Skin epidermis (tissue), 12 donors: ENCODE measurements at regions not wholly inside any gene's neighbourhood (a gene's known extent, or its start where the extent isn't known, plus 50 kb on each side); places are given as distances from the start of the nearest gene placed in this dataset.
A peak's percentile ranks its signal among the peaks of the same experiment; 100 is the strongest.
"Not testable (repeated sequence)": the region's sequence is repeated elsewhere in the genome, so short reads cannot be mapped to it uniquely, and the experiment has no call there.

ENCODE experiments used
- H3K27ac ChIP-seq, 21 experiments: fragments of 200-600 bp; sonication (generic) in 11 of 21; one replicate each; pipeline ENCODE4 v1.5.0; 2020; ENCODE audit warnings: mild to moderate bottlenecking in 3 of 21, inconsistent platforms in 2 of 21, moderate library complexity in 2 of 21
- H3K4me3 ChIP-seq, 7 experiments: fragments of 200-600 bp; sonication (generic) in 2 of 7; one replicate each; pipeline ENCODE4 v1.5.0; 2020; ENCODE audit warnings: inconsistent platforms in 2 of 7, mild to moderate bottlenecking in 2 of 7, moderate library complexity in 1 of 7

GRCh38 chr12:20040184-20040583 is 328.2 kb upstream of the PDE3A start:
- H3K27ac ChIP-seq: no peak overlapping the region

GRCh38 chr12:20040831-20041230 is 327.5 kb upstream of the PDE3A start:
- Histone ChIP-seq H3K27ac (no peak overlapping the region), H3K4me3 (no peak overlapping the region)

More at GRCh38 chr12:20040184-20040583, 328.2 kb upstream of the PDE3A start:
- no peak overlapping the region for H3K4me3 ChIP-seq

GRCh38 chr12:20044351-20044750 is 324.0 kb upstream of the PDE3A start:
- no peak overlapping the region for H3K27ac ChIP-seq

GRCh38 chr12:20044846-20045245 is 323.5 kb upstream of the PDE3A start:
- peak overlapping the region in 1 of 21 experiments; percentile 51 for H3K27ac ChIP-seq
- H3K4me3 ChIP-seq: no peak overlapping the region

More at GRCh38 chr12:20044351-20044750, 324.0 kb upstream of the PDE3A start:
- H3K4me3 ChIP-seq: no peak overlapping the region

- Histone ChIP-seq H3K4me3 (no peak overlapping the region), H3K27ac (no peak overlapping the region)
These were observed 320.4 kb upstream of the PDE3A start for GRCh38 chr12:20047901-20048300.

- H3K27ac ChIP-seq: no peak overlapping the region
- no peak overlapping the region for H3K4me3 ChIP-seq
These were observed 318.1 kb upstream of the PDE3A start for GRCh38 chr12:20050221-20050620.

GRCh38 chr12:20053782-20054181 is 314.6 kb upstream of the PDE3A start:
- H3K4me3 ChIP-seq: no peak overlapping the region
- no peak overlapping the region for H3K27ac ChIP-seq

- H3K4me3 ChIP-seq: no peak overlapping the region
- no peak overlapping the region for H3K27ac ChIP-seq
These were observed 312.5 kb upstream of the PDE3A start for GRCh38 chr12:20055856-20056255.

GRCh38 chr12:20057398-20057797 is 310.9 kb upstream of the PDE3A start:
- no peak overlapping the region for H3K4me3 ChIP-seq
- H3K27ac ChIP-seq: no peak overlapping the region

GRCh38 chr12:20063116-20063515 is 305.2 kb upstream of the PDE3A start:
- H3K27ac ChIP-seq: no peak overlapping the region
- H3K4me3 ChIP-seq: no peak overlapping the region

- Histone ChIP-seq H3K4me3 (no peak overlapping the region), H3K27ac (no peak overlapping the region)
These were observed 290.7 kb upstream of the PDE3A start for GRCh38 chr12:20077618-20078017.

- Histone ChIP-seq H3K4me3 (no peak overlapping the region), H3K27ac (no peak overlapping the region)
These were observed 279.3 kb upstream of the PDE3A start for GRCh38 chr12:20089077-20089476.

GRCh38 chr12:20093190-20093810 is 275.0 kb upstream of the PDE3A start:
- H3K4me3 ChIP-seq, H3K27ac ChIP-seq: not testable (repeated sequence)

GRCh38 chr12:20096430-20096829 is 271.9 kb upstream of the PDE3A start:
- Histone ChIP-seq H3K27ac (peak overlapping the region in 2 of 21 experiments; percentile 59 to 77), H3K4me3 (no peak overlapping the region)

- Histone ChIP-seq H3K4me3 (no peak overlapping the region), H3K27ac (peak overlapping the region in 2 of 21 experiments; percentile 59 to 77)
These were observed 270.7 kb upstream of the PDE3A start for GRCh38 chr12:20097626-20098025.

- Histone ChIP-seq H3K4me3 (no peak overlapping the region), H3K27ac (no peak overlapping the region)
These were observed 268.7 kb upstream of the PDE3A start for GRCh38 chr12:20099395-20100183.

- Histone ChIP-seq H3K4me3 (no peak overlapping the region), H3K27ac (no peak overlapping the region)
These were observed 267.3 kb upstream of the PDE3A start for GRCh38 chr12:20101046-20101445.

- H3K27ac ChIP-seq: no peak overlapping the region
- H3K4me3 ChIP-seq: no peak overlapping the region
These were observed 262.4 kb upstream of the PDE3A start for GRCh38 chr12:20105943-20106342.

GRCh38 chr12:20109676-20110075 is 258.7 kb upstream of the PDE3A start:
- Histone ChIP-seq H3K4me3 (no peak overlapping the region), H3K27ac (no peak overlapping the region)

- not testable (repeated sequence) for H3K4me3 ChIP-seq, H3K27ac ChIP-seq
These were observed 253.0 kb upstream of the PDE3A start for GRCh38 chr12:20115371-20115770.
